ENCODE measurements at regions not wholly inside any gene's neighbourhood (a gene's known extent, or its start where the extent isn't known, plus 50 kb on each side); places are given as distances from the start of the nearest gene placed in this dataset.
"Not testable (repeated sequence)": the region's sequence is repeated elsewhere in the genome, so short reads cannot be mapped to it uniquely, and the experiment has no call there.

GRCh38 chr18:10101729-10102128, 187.9 kb downstream of the VAPA start:
- Histone ChIP-seq H3K27ac (peak overlapping the region in 1 of 2 donors; percentile 63), H3K4me1 (ENCODE audit: insufficient read depth) (peaks cover 21% of the 10 kb centered on the region), H3K27me3 (no peaks in the 10 kb centered on the region), H3K4me3 (no peak overlapping the region), H3K36me3 (no peaks in the 10 kb centered on the region), H3K9me3 (no peaks in the 10 kb centered on the region)
- intact Hi-C loops (cut with DNase I): loop anchor here in 1 of 4 donors (10.0 kb wide), 1 partner anchor 413 kb away; no protein-coding TSS in a partner anchor
- no peak for DNase-seq
- 74 to 89% (median 89%) methylated on average over 5 of the region's 5 CpGs for WGBS, 3 donors
- TF ChIP-seq POLR2A (IDR thresholded peaks at IDR 0.05) (no peak), EP300 (IDR thresholded peaks at IDR 0.05) (no peak), CTCF (IDR thresholded peaks at IDR 0.05) (no peak)

GRCh38 chr18:10105118-10105517, 191.3 kb downstream of the VAPA start:
- WGBS, 3 donors: 0 to 100% (median 96%) methylated on average over 1 of the region's 1 CpG
- not testable (repeated sequence) for DNase-seq, H3K9me3 ChIP-seq, H3K36me3 ChIP-seq, H3K27ac ChIP-seq, H3K27me3 ChIP-seq, H3K4me3 ChIP-seq
- H3K4me1 ChIP-seq (ENCODE audit: insufficient read depth): peaks cover 16% of the 10 kb centered on the region
- intact Hi-C loops (cut with DNase I): loop anchor here in 1 of 4 donors (10.0 kb wide), 1 partner anchor 410 kb away; no protein-coding TSS in a partner anchor

- H3K9me3 ChIP-seq: no peaks in the 10 kb centered on the region
Measured at GRCh38 chr18:10111191-10111590, 197.4 kb downstream of the VAPA start.

GRCh38 chr18:10111944-10112343, 198.1 kb downstream of the VAPA start:
- Histone ChIP-seq H3K9me3 (no peaks in the 10 kb centered on the region), H3K4me1 (ENCODE audit: insufficient read depth) (peaks cover 17% of the 10 kb centered on the region), H3K27ac (peak overlapping the region in 1 of 2 donors; percentile 63), H3K36me3 (no peaks in the 10 kb centered on the region), H3K4me3 (no peak overlapping the region), H3K27me3 (no peaks in the 10 kb centered on the region)
- WGBS, 3 donors: 55 to 69% (median 55%) methylated on average over 10 of the region's 10 CpGs
- TF ChIP-seq EP300 (IDR thresholded peaks at IDR 0.05): no peak
- no peak for TF ChIP-seq POLR2A (IDR thresholded peaks at IDR 0.05)
- TF ChIP-seq CTCF (IDR thresholded peaks at IDR 0.05): no peak
- intact Hi-C loops (cut with DNase I): no loop called here
- no peak for DNase-seq

More at GRCh38 chr18:10111191-10111590, 197.4 kb downstream of the VAPA start:
- WGBS, 3 donors: 19 to 33% (median 33%) methylated on average over 1 of the region's 1 CpG
- Histone ChIP-seq H3K4me3 (no peak overlapping the region), H3K27me3 (no peaks in the 10 kb centered on the region), H3K36me3 (no peaks in the 10 kb centered on the region), H3K27ac (peak overlapping the region in 1 of 2 donors; percentile 16), H3K4me1 (ENCODE audit: insufficient read depth) (peaks cover 17% of the 10 kb centered on the region)
- intact Hi-C loops (cut with DNase I): no loop called here
- TF ChIP-seq CTCF (IDR thresholded peaks at IDR 0.05) (no peak), EP300 (IDR thresholded peaks at IDR 0.05) (no peak), POLR2A (IDR thresholded peaks at IDR 0.05) (no peak)
- DNase-seq: no peak

GRCh38 chr18:10113121-10114022, 199.6 kb downstream of the VAPA start:
- no peak for TF ChIP-seq EP300 (IDR thresholded peaks at IDR 0.05)
- TF ChIP-seq POLR2A (IDR thresholded peaks at IDR 0.05): no peak
- no peak for TF ChIP-seq CTCF (IDR thresholded peaks at IDR 0.05)
- WGBS, 3 donors: 14 to 25% (median 23%) methylated on average over 8 of the region's 8 CpGs
- peak in 1 of 5 donors; percentile 40 for DNase-seq

More at GRCh38 chr18:10113121-10114022, 199.6 kb downstream of the VAPA start:
- H3K27me3 ChIP-seq: no peaks in the 10 kb centered on the region
- no peaks in the 10 kb centered on the region for H3K36me3 ChIP-seq
- intact Hi-C loops (cut with DNase I): no loop called here
- H3K9me3 ChIP-seq: no peaks in the 10 kb centered on the region
- no peak overlapping the region for H3K4me3 ChIP-seq
- peaks cover 17% of the 10 kb centered on the region for H3K4me1 ChIP-seq (ENCODE audit: insufficient read depth)
- no peak overlapping the region for H3K27ac ChIP-seq

All from ovary (tissue), 7 donors.